IMR-90 (cell line): ENCODE measurements at regions not wholly inside any gene's neighbourhood (a gene's known extent, or its start where the extent isn't known, plus 50 kb on each side); places are given as distances from the start of the nearest gene placed in this dataset.

Source experiments
- CEBPB ChIP-seq: IDR thresholded peaks from 2 replicates; pipeline ENCODE4 v1.6.1; 2012; ENCODE audit warnings: low read depth, low read length, improper control_type of control experiment
- CHD1 ChIP-seq: IDR thresholded peaks from 2 replicates; pipeline ENCODE4 v1.6.1; 2012; ENCODE audit warnings: low read depth, low read length, improper control_type of control experiment
- FOS ChIP-seq: fragments of 150-350 bp; IDR thresholded peaks from 2 replicates; pipeline ENCODE4 v1.6.1; 2016; ENCODE audit warnings: low read depth, low read length
- MAFK ChIP-seq: IDR thresholded peaks from 2 replicates; pipeline ENCODE4 v1.6.1; 2012; ENCODE audit warnings: low read depth, low read length, improper control_type of control experiment
- MXI1 ChIP-seq: IDR thresholded peaks from 2 replicates; pipeline ENCODE4 v1.6.1; 2012; ENCODE audit warnings: low read depth, mild to moderate bottlenecking, low read length, moderate library complexity, borderline replicate concordance
- POLR2A ChIP-seq: IDR thresholded peaks from 2 replicates; pipeline ENCODE4 v1.6.1; 2012; ENCODE audit warnings: mild to moderate bottlenecking, low read depth, low read length
- RAD21 ChIP-seq: IDR thresholded peaks from 2 replicates; pipeline ENCODE4 v1.6.1; 2012; ENCODE audit warnings: low read length, improper control_type of control experiment
- RCOR1 ChIP-seq: IDR thresholded peaks from 2 replicates; pipeline ENCODE4 v1.6.1; 2012; ENCODE audit warnings: mild to moderate bottlenecking, low read length, improper control_type of control experiment; ENCODE audit not compliant: insufficient replicate concordance
- SMC3 ChIP-seq: fragments of 150-350 bp; IDR thresholded peaks from 2 replicates; pipeline ENCODE4 v1.6.1; 2016; ENCODE audit warnings: low read depth, mild to moderate bottlenecking, antibody characterized with exemption, low read length, moderate library complexity
- TF ChIP-seq, protein P1 (sequence below): conservative IDR thresholded peaks from 2 replicates; pipeline ENCODE4 v1.5.1; 2012; ENCODE audit warnings: mild to moderate bottlenecking, low read depth, low read length, improper control_type of control experiment
- TF ChIP-seq, protein P2 (sequence below): fragments of 150-350 bp; IDR thresholded peaks from 2 replicates; pipeline ENCODE4 v1.6.1; 2017; ENCODE audit warnings: mild to moderate bottlenecking, antibody characterized with exemption, low read length, low read depth

DNA sequence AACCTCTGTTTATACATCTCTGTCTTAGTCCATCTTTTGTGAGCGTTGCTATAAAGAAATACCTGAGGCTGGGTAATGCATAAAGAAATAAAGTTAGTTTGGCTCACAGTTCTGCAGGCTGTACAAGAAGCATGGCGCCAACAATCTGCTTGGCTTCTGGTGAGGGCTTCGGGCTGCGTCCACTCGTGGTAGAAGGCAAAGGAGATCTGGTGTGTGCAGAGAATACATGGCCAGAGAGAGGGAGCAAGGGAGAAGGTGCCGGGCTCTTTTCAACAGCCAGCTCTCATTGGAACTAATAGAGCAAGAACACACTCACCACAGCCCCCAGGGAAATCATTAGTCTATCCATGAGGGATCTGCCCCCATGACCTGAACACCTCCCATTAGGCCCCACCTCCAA is 100.3 kb upstream of the SRSF6 start:
- TF ChIP-seq POLR2A (no peak), RCOR1 (no peak), CEBPB (no peak), RAD21 (no peak), SMC3 (no peak), MXI1 (no peak), CHD1 (no peak), MAFK (no peak), FOS (no peak)
- TF ChIP-seq, protein P1, sequence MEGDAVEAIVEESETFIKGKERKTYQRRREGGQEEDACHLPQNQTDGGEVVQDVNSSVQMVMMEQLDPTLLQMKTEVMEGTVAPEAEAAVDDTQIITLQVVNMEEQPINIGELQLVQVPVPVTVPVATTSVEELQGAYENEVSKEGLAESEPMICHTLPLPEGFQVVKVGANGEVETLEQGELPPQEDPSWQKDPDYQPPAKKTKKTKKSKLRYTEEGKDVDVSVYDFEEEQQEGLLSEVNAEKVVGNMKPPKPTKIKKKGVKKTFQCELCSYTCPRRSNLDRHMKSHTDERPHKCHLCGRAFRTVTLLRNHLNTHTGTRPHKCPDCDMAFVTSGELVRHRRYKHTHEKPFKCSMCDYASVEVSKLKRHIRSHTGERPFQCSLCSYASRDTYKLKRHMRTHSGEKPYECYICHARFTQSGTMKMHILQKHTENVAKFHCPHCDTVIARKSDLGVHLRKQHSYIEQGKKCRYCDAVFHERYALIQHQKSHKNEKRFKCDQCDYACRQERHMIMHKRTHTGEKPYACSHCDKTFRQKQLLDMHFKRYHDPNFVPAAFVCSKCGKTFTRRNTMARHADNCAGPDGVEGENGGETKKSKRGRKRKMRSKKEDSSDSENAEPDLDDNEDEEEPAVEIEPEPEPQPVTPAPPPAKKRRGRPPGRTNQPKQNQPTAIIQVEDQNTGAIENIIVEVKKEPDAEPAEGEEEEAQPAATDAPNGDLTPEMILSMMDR = no peak
- TF ChIP-seq, protein P2, sequence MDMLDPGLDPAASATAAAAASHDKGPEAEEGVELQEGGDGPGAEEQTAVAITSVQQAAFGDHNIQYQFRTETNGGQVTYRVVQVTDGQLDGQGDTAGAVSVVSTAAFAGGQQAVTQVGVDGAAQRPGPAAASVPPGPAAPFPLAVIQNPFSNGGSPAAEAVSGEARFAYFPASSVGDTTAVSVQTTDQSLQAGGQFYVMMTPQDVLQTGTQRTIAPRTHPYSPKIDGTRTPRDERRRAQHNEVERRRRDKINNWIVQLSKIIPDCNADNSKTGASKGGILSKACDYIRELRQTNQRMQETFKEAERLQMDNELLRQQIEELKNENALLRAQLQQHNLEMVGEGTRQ = no peak
